SK-N-SH (cell line): ENCODE measurements at regions not wholly inside any gene's neighbourhood (a gene's known extent, or its start where the extent isn't known, plus 50 kb on each side); places are given as distances from the start of the nearest gene placed in this dataset.

Source experiments
- CTCF ChIA-PET: fragments of 300-600, 350-600 bp; formaldehyde crosslinking; extraction: SDS; loops from one replicate; lab custom pipeline; 2021; lab: Yijun Ruan, JAX
- POLR2A ChIA-PET: fragments of 350-600 bp; sonication (Branson Sonifier 250); formaldehyde crosslinking; extraction: SDS; loops from one replicate; lab custom pipeline; 2020; ENCODE audit warnings: antibody characterized with exemption, inconsistent platforms; lab: Yijun Ruan, JAX
- DNase-seq: peaks from one replicate; pipeline ENCODE4 v3.0.0; 2012
- H2AFZ ChIP-seq: fragments of 200-600 bp; sonication (generic); 2 replicates; pipeline ENCODE4 v1.8.1; 2016; ENCODE audit warnings: antibody characterized with exemption, mild to moderate bottlenecking, low read depth
- H3F3A ChIP-seq: fragments of 200-600 bp; sonication (generic); replicated peaks from 2 replicates; pipeline ENCODE3; 2016; ENCODE audit warnings: antibody characterized with exemption, mild to moderate bottlenecking; ENCODE audit not compliant: insufficient read depth
- H3K27ac ChIP-seq, 2 experiments: fragments of 200-500 bp in 1 of 2; fragments of 200-600 bp in 1 of 2; sonication (Bioruptor generic) in 1 of 2; sonication (generic), shearing (Covaris generic) in 1 of 2; 2 replicates each; pipeline versions ENCODE4 v1.5.1 to v1.6.1; 2014 to 2016; ENCODE audit warnings: low read depth in 2 of 2, inconsistent platforms in 1 of 2, low read length in 1 of 2, mild to moderate bottlenecking in 1 of 2, mixed read lengths in 1 of 2
- H3K27me3 ChIP-seq: fragments of 200-600 bp; sonication (generic), shearing (Covaris generic); 2 replicates; pipeline ENCODE4 v1.6.1; 2016; ENCODE audit warnings: mixed run types; ENCODE audit not compliant: insufficient read depth
- H3K36me3 ChIP-seq, 2 experiments: fragments of 200-500 bp in 1 of 2; fragments of 200-600 bp in 1 of 2; sonication (Bioruptor generic) in 1 of 2; sonication (generic) in 1 of 2; replicated peaks in 1 of 2; 2 replicates each; pipeline versions ENCODE3 to v1.5.1; 2014 to 2016; ENCODE audit warnings: low read length in 1 of 2, mild to moderate bottlenecking in 1 of 2; ENCODE audit not compliant: insufficient read depth in 2 of 2, control insufficient read depth in 1 of 2
- H3K4me1 ChIP-seq, 2 experiments: fragments of 200-500 bp in 1 of 2; fragments of 200-600 bp in 1 of 2; sonication (Bioruptor generic) in 1 of 2; sonication (generic), shearing (Covaris generic) in 1 of 2; 2 replicates each; pipeline versions ENCODE4 v1.5.1 to v1.6.1; 2014 to 2016; ENCODE audit warnings: low read depth in 1 of 2, low read length in 1 of 2, mixed run types in 1 of 2; ENCODE audit not compliant: insufficient read depth in 2 of 2, control insufficient read depth in 1 of 2
- H3K4me2 ChIP-seq: fragments of 200-600 bp; sonication (generic), shearing (Covaris generic); 2 replicates; pipeline ENCODE4 v1.6.1; 2017; ENCODE audit warnings: mixed run types
- H3K4me3 ChIP-seq, 2 experiments: fragments of 200-500 bp in 1 of 2; fragments of 200-600 bp in 1 of 2; sonication (Bioruptor generic) in 1 of 2; sonication (generic), shearing (Covaris generic) in 1 of 2; 2 replicates each; pipeline versions ENCODE4 v1.5.1 to v1.8.1; 2014 to 2016; ENCODE audit warnings: low read depth in 2 of 2, inconsistent platforms in 1 of 2, low read length in 1 of 2, mild to moderate bottlenecking in 1 of 2, mixed read lengths in 1 of 2, moderate library complexity in 1 of 2
- H3K79me2 ChIP-seq: fragments of 200-600 bp; sonication (generic); 2 replicates; pipeline ENCODE4 v1.8.1; 2017; ENCODE audit warnings: mild to moderate bottlenecking; ENCODE audit not compliant: insufficient read depth
- H3K9ac ChIP-seq: fragments of 200-600 bp; sonication (generic); 2 replicates; pipeline ENCODE4 v1.6.1; 2017; ENCODE audit warnings: mixed run types
- H3K9me2 ChIP-seq: fragments of 200-600 bp; sonication (generic); 2 replicates; pipeline ENCODE4 v1.6.1; 2017; ENCODE audit warnings: mixed run types
- H3K9me3 ChIP-seq: fragments of 200-600 bp; sonication (generic); 2 replicates; pipeline ENCODE4 v1.6.1; 2017; ENCODE audit warnings: mixed run types, mild to moderate bottlenecking, moderate library complexity
- H4K20me1 ChIP-seq: fragments of 200-600 bp; sonication (generic); 2 replicates; pipeline ENCODE4 v1.6.1; 2017; ENCODE audit warnings: mild to moderate bottlenecking, mixed run types; ENCODE audit not compliant: insufficient read depth
- ELF1 ChIP-seq: IDR thresholded peaks from 2 replicates; pipeline ENCODE4 v1.4.0; 2012
- FOXM1 ChIP-seq: IDR thresholded peaks from 2 replicates; pipeline ENCODE4 v1.4.0; 2012; ENCODE audit warnings: low read depth, mild to moderate bottlenecking
- GABPA ChIP-seq: IDR thresholded peaks from 2 replicates; pipeline ENCODE4 v1.4.0; 2012; ENCODE audit warnings: low read depth, mild to moderate bottlenecking
- GATA2 ChIP-seq: sonication (generic); formaldehyde crosslinking; IDR thresholded peaks from 2 replicates; pipeline ENCODE4 v1.5.0; 2020; ENCODE audit warnings: mild to moderate bottlenecking, missing genetic modification reagents
- MEF2A ChIP-seq: IDR thresholded peaks from 2 replicates; pipeline ENCODE4 v1.4.0; 2012; ENCODE audit warnings: low read depth, borderline replicate concordance
- MXI1 ChIP-seq: IDR thresholded peaks from 2 replicates; pipeline ENCODE4 v1.6.1; 2012; ENCODE audit warnings: mild to moderate bottlenecking, low read depth, low read length, improper control_type of control experiment
- NRF1 ChIP-seq: IDR thresholded peaks from 2 replicates; pipeline ENCODE4 v1.6.1; 2012; ENCODE audit warnings: low read depth, mild to moderate bottlenecking, low read length
- PBX3 ChIP-seq: IDR thresholded peaks from 2 replicates; pipeline ENCODE4; 2012
- REST ChIP-seq: IDR thresholded peaks from 2 replicates; pipeline ENCODE4 v1.6.1; 2012; ENCODE audit warnings: mild to moderate bottlenecking, low read depth, low read length, moderate library complexity
- RXRA ChIP-seq: IDR thresholded peaks from 2 replicates; pipeline ENCODE4 v1.4.0; 2012; ENCODE audit warnings: low read depth, mild to moderate bottlenecking, borderline replicate concordance
- SIN3A ChIP-seq: IDR thresholded peaks from 2 replicates; pipeline ENCODE4 v1.6.1; 2012; ENCODE audit warnings: low read depth, mild to moderate bottlenecking, low read length, moderate library complexity, borderline replicate concordance
- TAF1 ChIP-seq: IDR thresholded peaks from 2 replicates; pipeline ENCODE4 v1.6.1; 2012; ENCODE audit warnings: low read depth, mild to moderate bottlenecking, low read length, moderate library complexity, borderline replicate concordance
- TCF12 ChIP-seq: IDR thresholded peaks from 2 replicates; pipeline ENCODE4 v1.4.0; 2012
- TEAD4 ChIP-seq: IDR thresholded peaks from 2 replicates; pipeline ENCODE4 v1.4.0; 2012; ENCODE audit warnings: mild to moderate bottlenecking, borderline replicate concordance; ENCODE audit not compliant: insufficient read depth
- YY1 ChIP-seq: IDR thresholded peaks from 2 replicates; pipeline ENCODE4 v1.4.0; 2012; ENCODE audit warnings: low read depth, mild to moderate bottlenecking
- WGBS: methylation state at CpG from one replicate; pipeline ENCODE4 v1.1.6; 2017; ENCODE audit warnings: low lambda C conversion rate; 5-methylcytosine and 5-hydroxymethylcytosine counted together
- TF ChIP-seq, protein P1 (sequence below): fragments of 150-350 bp; IDR thresholded peaks from 2 replicates; pipeline ENCODE4 v1.6.1; 2017; ENCODE audit warnings: antibody characterized with exemption, low read length, low read depth, borderline replicate concordance

GRCh38 chrX:98194036-98194435, 1310.3 kb downstream of the RPA4 start:
- H3K36me3 ChIP-seq: no peaks in the 10 kb centered on the region
- no peaks in the 10 kb centered on the region for H3K9me3 ChIP-seq
- 14% methylated on average over 2 of the region's 2 CpGs for WGBS
- no peaks in the 10 kb centered on the region for H3K4me1 ChIP-seq
- no peak for DNase-seq
- H3K4me3 ChIP-seq: no peak overlapping the region
- CTCF ChIA-PET: no interaction called here
- H3K9me2 ChIP-seq: no peaks in the 10 kb centered on the region
- no peak overlapping the region for H2AFZ ChIP-seq
- H3K27me3 ChIP-seq: no peaks in the 10 kb centered on the region
- POLR2A ChIA-PET: no interaction called here
- H3K4me2 ChIP-seq: no peak overlapping the region
- H4K20me1 ChIP-seq: no peaks in the 10 kb centered on the region
- H3K79me2 ChIP-seq: no peaks in the 10 kb centered on the region
- TF ChIP-seq MXI1 (no peak), TAF1 (no peak), GATA2 (CRISPR knock-in tag) (no peak), REST (no peak), YY1 (no peak), TEAD4 (no peak), GABPA (no peak), TCF12 (no peak), PBX3 (no peak), MEF2A (no peak), SIN3A (no peak), NRF1 (no peak), ELF1 (no peak), RXRA (no peak), FOXM1 (no peak)
- TF ChIP-seq, protein P1, sequence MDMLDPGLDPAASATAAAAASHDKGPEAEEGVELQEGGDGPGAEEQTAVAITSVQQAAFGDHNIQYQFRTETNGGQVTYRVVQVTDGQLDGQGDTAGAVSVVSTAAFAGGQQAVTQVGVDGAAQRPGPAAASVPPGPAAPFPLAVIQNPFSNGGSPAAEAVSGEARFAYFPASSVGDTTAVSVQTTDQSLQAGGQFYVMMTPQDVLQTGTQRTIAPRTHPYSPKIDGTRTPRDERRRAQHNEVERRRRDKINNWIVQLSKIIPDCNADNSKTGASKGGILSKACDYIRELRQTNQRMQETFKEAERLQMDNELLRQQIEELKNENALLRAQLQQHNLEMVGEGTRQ: no peak
- H3F3A ChIP-seq: no peaks in the 10 kb centered on the region
- no peak overlapping the region for H3K27ac ChIP-seq
- no peak overlapping the region for H3K9ac ChIP-seq
